GM23338 (cell line): ENCODE measurements at regions not wholly inside any gene's neighbourhood (a gene's known extent, or its start where the extent isn't known, plus 50 kb on each side); places are given as distances from the start of the nearest gene placed in this dataset.

ENCODE experiments used
- ATAC-seq: fragments of 200-7000 bp; cut with Tn5 transposase; 3 replicates; pipeline ENCODE4 v1.9.1; 2020
- DNase-seq: peaks from one replicate; pipeline ENCODE4 v3.0.0-alpha.2; 2015; ENCODE audit warnings: low spot score
- H2AFZ ChIP-seq: fragments of 200-600 bp; sonication (generic); 2 replicates; pipeline ENCODE4 v1.8.0; 2016; ENCODE audit warnings: antibody characterized with exemption, mild to moderate bottlenecking, moderate library complexity
- H3F3A ChIP-seq: fragments of 200-600 bp; sonication (generic); replicated peaks from 2 replicates; pipeline ENCODE4 v1.8.0; 2017; ENCODE audit warnings: antibody characterized with exemption, mixed run types, low read depth
- H3K27ac ChIP-seq: fragments of 200-600 bp; sonication (generic); 2 replicates; pipeline ENCODE4 v1.6.1; 2016; ENCODE audit warnings: low read depth
- H3K27me3 ChIP-seq: fragments of 200-600 bp; sonication (generic); 2 replicates; pipeline ENCODE4 v1.8.0; 2016; ENCODE audit warnings: mild to moderate bottlenecking, mixed run types, moderate library complexity; ENCODE audit not compliant: insufficient read depth
- H3K36me3 ChIP-seq: fragments of 200-600 bp; sonication (generic); 2 replicates; pipeline ENCODE4 v1.8.0; 2016; ENCODE audit warnings: mild to moderate bottlenecking; ENCODE audit not compliant: insufficient read depth
- H3K4me1 ChIP-seq: fragments of 200-600 bp; sonication (generic); 2 replicates; pipeline ENCODE4 v1.8.0; 2016; ENCODE audit warnings: mild to moderate bottlenecking, moderate library complexity; ENCODE audit not compliant: insufficient read depth
- H3K4me2 ChIP-seq: fragments of 200-600 bp; sonication (generic); 2 replicates; pipeline ENCODE4 v1.7.1; 2017; ENCODE audit warnings: mixed run types
- H3K4me3 ChIP-seq: fragments of 200-600 bp; sonication (generic); 2 replicates; pipeline ENCODE4 v1.6.1; 2016; ENCODE audit warnings: mixed run types
- H3K79me2 ChIP-seq: fragments of 200-600 bp; sonication (generic); replicated peaks from 2 replicates; pipeline ENCODE4 v1.8.0; 2017; ENCODE audit warnings: mild to moderate bottlenecking; ENCODE audit not compliant: insufficient read depth
- H3K9me2 ChIP-seq: fragments of 200-600 bp; sonication (generic); 2 replicates; pipeline ENCODE4 v1.8.0; 2017; ENCODE audit not compliant: insufficient read depth
- H4K20me1 ChIP-seq: fragments of 200-600 bp; sonication (generic); replicated peaks from 2 replicates; pipeline ENCODE4 v1.8.0; 2017; ENCODE audit warnings: mild to moderate bottlenecking; ENCODE audit not compliant: insufficient read depth
- H3K27ac Mint-ChIP-seq: 2 replicates; pipeline ENCODE4 v1.8.0; 2020; ENCODE audit warnings: inconsistent platforms, mild to moderate bottlenecking, moderate library complexity, mixed read lengths
- H3K27me3 Mint-ChIP-seq: 3 replicates; pipeline ENCODE4 v1.8.0; 2022; ENCODE audit warnings: low read depth, mild to moderate bottlenecking, moderate library complexity, mixed read lengths, inconsistent platforms; ENCODE audit not compliant: insufficient read depth, poor library complexity
- H3K36me3 Mint-ChIP-seq: 3 replicates; pipeline ENCODE4 v1.8.0; 2021; ENCODE audit warnings: low read depth, mild to moderate bottlenecking, inconsistent platforms, moderate library complexity, mixed read lengths
- H3K4me1 Mint-ChIP-seq: 3 replicates; pipeline ENCODE4 v1.8.0; 2020; ENCODE audit warnings: mild to moderate bottlenecking, inconsistent platforms, mixed read lengths
- H3K4me3 Mint-ChIP-seq: 3 replicates; pipeline ENCODE4 v1.8.0; 2021; ENCODE audit warnings: moderate library complexity, mild to moderate bottlenecking, inconsistent platforms, mixed read lengths
- H3K9me3 Mint-ChIP-seq: 3 replicates; pipeline ENCODE4 v1.8.0; 2020; ENCODE audit warnings: moderate library complexity, mild to moderate bottlenecking, inconsistent platforms, mixed read lengths
- CREB1 ChIP-seq: fragments of 250-450 bp; sonication (Bioruptor Pico); IDR thresholded peaks from 2 replicates; pipeline ENCODE4 v1.5.0; 2020; ENCODE audit warnings: low read depth, mild to moderate bottlenecking, moderate library complexity
- EZH2 ChIP-seq: fragments of 200-600 bp; sonication (generic); IDR thresholded peaks from one replicate; pipeline ENCODE4 v1.8.0; 2017; ENCODE audit warnings: antibody characterized with exemption, mild to moderate bottlenecking, low read depth; ENCODE audit not compliant: unreplicated experiment
- POLR2AphosphoS5 ChIP-seq: IDR thresholded peaks from 2 replicates; pipeline ENCODE4 v1.6.1; 2016; ENCODE audit warnings: antibody characterized with exemption, low read depth
- STAT1 ChIP-seq: IDR thresholded peaks from one replicate; pipeline ENCODE4 v1.6.1; 2016; ENCODE audit warnings: antibody characterized with exemption; ENCODE audit not compliant: unreplicated experiment
- ZNF114 ChIP-seq: fragments of 250-450 bp; sonication (Bioruptor Pico); IDR thresholded peaks from 2 replicates; pipeline ENCODE4 v1.5.0; 2020; ENCODE audit warnings: mild to moderate bottlenecking, moderate library complexity
- ZNF331 ChIP-seq: fragments of 250-450 bp; sonication (Bioruptor Pico); IDR thresholded peaks from 2 replicates; pipeline ENCODE4 v1.5.0; 2020; ENCODE audit warnings: low read depth, mild to moderate bottlenecking, moderate library complexity
- TF ChIP-seq, protein P1 (sequence below), 2 experiments: fragments of 200-600 bp in 1 of 2; sonication (generic) in 1 of 2; conservative IDR thresholded peaks; 2 replicates each; pipeline versions ENCODE4 v1.5.1 to v1.6.1; 2016 to 2017; ENCODE audit warnings: antibody characterized with exemption in 2 of 2, low read depth in 2 of 2, mild to moderate bottlenecking in 2 of 2, moderate library complexity in 1 of 2
- TF ChIP-seq, protein P2 (sequence below): IDR thresholded peaks from one replicate; pipeline ENCODE4 v1.6.1; 2018; ENCODE audit warnings: antibody characterized with exemption; ENCODE audit not compliant: unreplicated experiment
- TF ChIP-seq, protein P3 (sequence below): fragments of 250-450 bp; sonication (Bioruptor Pico); IDR thresholded peaks from 2 replicates; pipeline ENCODE4 v1.5.0; 2020; ENCODE audit warnings: mild to moderate bottlenecking, moderate library complexity

DNA sequence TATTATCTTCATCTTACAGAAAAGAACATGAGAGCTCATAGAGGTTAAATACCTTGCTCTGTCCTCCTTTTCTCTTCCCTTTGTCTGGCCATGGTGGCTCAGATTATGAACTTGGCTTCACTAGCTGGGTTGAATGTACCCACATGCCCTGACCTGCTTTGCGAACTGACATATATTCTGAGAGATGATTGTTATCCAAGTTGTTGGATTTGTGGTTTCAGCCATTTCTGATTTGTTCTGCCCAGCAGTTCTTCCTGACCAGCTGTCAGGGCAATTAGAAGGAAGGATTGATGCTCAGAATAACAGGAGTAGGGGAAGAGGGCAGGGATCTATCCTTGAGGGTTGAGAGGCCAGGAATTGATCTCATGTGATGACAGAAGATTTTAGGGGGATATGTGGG, 236.8 kb upstream of the FAM98A start:
- Histone ChIP-seq H3K4me1 (no peaks in the 10 kb centered on the region), H3K4me3 (no peak overlapping the region), H3F3A (no peaks in the 10 kb centered on the region), H3K27me3 (no peaks in the 10 kb centered on the region), H3K27ac (no peak overlapping the region), H2AFZ (no peak overlapping the region), H3K36me3 (no peaks in the 10 kb centered on the region), H3K79me2 (no peaks in the 10 kb centered on the region), H3K4me2 (no peak overlapping the region), H3K9me2 (peaks cover 4% of the 10 kb centered on the region; the same call in 1 of the 2 replicates), H4K20me1 (no peaks in the 10 kb centered on the region)
- Mint-ChIP-seq H3K4me3 (no peak overlapping the region), H3K27me3 (no peaks in the 10 kb centered on the region), H3K9me3 (no peaks in the 10 kb centered on the region; the same call in 2 of the 3 replicates), H3K4me1 (no peaks in the 10 kb centered on the region), H3K36me3 (no peaks in the 10 kb centered on the region; the same call in 2 of the 3 replicates), H3K27ac (no peak overlapping the region)
- ATAC-seq (no peak), DNase-seq (no peak)
- TF ChIP-seq EZH2, result no peak
- TF ChIP-seq, protein P1, sequence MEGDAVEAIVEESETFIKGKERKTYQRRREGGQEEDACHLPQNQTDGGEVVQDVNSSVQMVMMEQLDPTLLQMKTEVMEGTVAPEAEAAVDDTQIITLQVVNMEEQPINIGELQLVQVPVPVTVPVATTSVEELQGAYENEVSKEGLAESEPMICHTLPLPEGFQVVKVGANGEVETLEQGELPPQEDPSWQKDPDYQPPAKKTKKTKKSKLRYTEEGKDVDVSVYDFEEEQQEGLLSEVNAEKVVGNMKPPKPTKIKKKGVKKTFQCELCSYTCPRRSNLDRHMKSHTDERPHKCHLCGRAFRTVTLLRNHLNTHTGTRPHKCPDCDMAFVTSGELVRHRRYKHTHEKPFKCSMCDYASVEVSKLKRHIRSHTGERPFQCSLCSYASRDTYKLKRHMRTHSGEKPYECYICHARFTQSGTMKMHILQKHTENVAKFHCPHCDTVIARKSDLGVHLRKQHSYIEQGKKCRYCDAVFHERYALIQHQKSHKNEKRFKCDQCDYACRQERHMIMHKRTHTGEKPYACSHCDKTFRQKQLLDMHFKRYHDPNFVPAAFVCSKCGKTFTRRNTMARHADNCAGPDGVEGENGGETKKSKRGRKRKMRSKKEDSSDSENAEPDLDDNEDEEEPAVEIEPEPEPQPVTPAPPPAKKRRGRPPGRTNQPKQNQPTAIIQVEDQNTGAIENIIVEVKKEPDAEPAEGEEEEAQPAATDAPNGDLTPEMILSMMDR (conservative IDR thresholded peaks at IDR 0.05; ENCODE audit: low read depth in 2 of 2), result no peak
- no peak for TF ChIP-seq CREB1 (CRISPR knock-in tag)
- no peak for TF ChIP-seq POLR2AphosphoS5
- TF ChIP-seq ZNF114 (CRISPR knock-in tag), result no peak

DNA sequence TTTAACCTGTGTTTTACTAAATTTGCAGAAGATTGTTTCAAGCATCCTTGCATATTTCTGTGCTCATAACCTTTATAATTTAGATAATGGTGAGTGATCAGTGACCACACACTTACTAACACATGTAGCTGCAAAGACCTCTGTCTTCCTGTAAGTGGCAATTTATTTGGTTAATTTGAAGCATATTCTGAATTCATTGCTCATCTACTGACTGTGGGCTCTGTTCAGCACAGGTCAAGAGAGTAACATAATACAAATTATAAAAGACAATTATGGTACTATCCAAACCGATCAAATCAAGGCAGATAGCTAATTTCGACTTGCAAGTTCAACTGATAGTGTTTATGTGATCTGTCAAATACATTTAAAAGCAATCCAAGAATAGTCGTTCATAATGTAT, 223.9 kb upstream of the FAM98A start:
- H2AFZ ChIP-seq, result no peak overlapping the region
- no peaks in the 10 kb centered on the region; the same call in 1 of the 2 replicates for H3K9me2 ChIP-seq
- H3K4me2 ChIP-seq, result no peak overlapping the region
- H4K20me1 ChIP-seq, result no peaks in the 10 kb centered on the region
- Mint-ChIP-seq H3K27ac (no peak overlapping the region), H3K36me3 (peaks cover 4% of the 10 kb centered on the region; the same call in 1 of the 3 replicates), H3K4me3 (no peak overlapping the region), H3K4me1 (no peaks in the 10 kb centered on the region), H3K9me3 (peaks cover 16% of the 10 kb centered on the region), H3K27me3 (peaks cover 2% of the 10 kb centered on the region)
- no peak overlapping the region for H3K4me3 ChIP-seq
- H3K27me3 ChIP-seq, result no peaks in the 10 kb centered on the region
- DNase-seq (no peak), ATAC-seq (no peak)
- no peak overlapping the region for H3K27ac ChIP-seq
- H3K79me2 ChIP-seq, result no peaks in the 10 kb centered on the region
- no peaks in the 10 kb centered on the region for H3F3A ChIP-seq
- 0 out of 2 replicates have a peak, but pooled peaks cover 2% of the 10 kb centered on the region for H3K36me3 ChIP-seq
- no peaks in the 10 kb centered on the region for H3K4me1 ChIP-seq
- TF ChIP-seq, protein P2, sequence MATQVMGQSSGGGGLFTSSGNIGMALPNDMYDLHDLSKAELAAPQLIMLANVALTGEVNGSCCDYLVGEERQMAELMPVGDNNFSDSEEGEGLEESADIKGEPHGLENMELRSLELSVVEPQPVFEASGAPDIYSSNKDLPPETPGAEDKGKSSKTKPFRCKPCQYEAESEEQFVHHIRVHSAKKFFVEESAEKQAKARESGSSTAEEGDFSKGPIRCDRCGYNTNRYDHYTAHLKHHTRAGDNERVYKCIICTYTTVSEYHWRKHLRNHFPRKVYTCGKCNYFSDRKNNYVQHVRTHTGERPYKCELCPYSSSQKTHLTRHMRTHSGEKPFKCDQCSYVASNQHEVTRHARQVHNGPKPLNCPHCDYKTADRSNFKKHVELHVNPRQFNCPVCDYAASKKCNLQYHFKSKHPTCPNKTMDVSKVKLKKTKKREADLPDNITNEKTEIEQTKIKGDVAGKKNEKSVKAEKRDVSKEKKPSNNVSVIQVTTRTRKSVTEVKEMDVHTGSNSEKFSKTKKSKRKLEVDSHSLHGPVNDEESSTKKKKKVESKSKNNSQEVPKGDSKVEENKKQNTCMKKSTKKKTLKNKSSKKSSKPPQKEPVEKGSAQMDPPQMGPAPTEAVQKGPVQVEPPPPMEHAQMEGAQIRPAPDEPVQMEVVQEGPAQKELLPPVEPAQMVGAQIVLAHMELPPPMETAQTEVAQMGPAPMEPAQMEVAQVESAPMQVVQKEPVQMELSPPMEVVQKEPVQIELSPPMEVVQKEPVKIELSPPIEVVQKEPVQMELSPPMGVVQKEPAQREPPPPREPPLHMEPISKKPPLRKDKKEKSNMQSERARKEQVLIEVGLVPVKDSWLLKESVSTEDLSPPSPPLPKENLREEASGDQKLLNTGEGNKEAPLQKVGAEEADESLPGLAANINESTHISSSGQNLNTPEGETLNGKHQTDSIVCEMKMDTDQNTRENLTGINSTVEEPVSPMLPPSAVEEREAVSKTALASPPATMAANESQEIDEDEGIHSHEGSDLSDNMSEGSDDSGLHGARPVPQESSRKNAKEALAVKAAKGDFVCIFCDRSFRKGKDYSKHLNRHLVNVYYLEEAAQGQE, result no peak
- TF ChIP-seq ZNF331 (CRISPR knock-in tag) (no peak), ZNF114 (CRISPR knock-in tag) (no peak), POLR2AphosphoS5 (no peak), EZH2 (no peak), STAT1 (no peak)
- TF ChIP-seq, protein P3, sequence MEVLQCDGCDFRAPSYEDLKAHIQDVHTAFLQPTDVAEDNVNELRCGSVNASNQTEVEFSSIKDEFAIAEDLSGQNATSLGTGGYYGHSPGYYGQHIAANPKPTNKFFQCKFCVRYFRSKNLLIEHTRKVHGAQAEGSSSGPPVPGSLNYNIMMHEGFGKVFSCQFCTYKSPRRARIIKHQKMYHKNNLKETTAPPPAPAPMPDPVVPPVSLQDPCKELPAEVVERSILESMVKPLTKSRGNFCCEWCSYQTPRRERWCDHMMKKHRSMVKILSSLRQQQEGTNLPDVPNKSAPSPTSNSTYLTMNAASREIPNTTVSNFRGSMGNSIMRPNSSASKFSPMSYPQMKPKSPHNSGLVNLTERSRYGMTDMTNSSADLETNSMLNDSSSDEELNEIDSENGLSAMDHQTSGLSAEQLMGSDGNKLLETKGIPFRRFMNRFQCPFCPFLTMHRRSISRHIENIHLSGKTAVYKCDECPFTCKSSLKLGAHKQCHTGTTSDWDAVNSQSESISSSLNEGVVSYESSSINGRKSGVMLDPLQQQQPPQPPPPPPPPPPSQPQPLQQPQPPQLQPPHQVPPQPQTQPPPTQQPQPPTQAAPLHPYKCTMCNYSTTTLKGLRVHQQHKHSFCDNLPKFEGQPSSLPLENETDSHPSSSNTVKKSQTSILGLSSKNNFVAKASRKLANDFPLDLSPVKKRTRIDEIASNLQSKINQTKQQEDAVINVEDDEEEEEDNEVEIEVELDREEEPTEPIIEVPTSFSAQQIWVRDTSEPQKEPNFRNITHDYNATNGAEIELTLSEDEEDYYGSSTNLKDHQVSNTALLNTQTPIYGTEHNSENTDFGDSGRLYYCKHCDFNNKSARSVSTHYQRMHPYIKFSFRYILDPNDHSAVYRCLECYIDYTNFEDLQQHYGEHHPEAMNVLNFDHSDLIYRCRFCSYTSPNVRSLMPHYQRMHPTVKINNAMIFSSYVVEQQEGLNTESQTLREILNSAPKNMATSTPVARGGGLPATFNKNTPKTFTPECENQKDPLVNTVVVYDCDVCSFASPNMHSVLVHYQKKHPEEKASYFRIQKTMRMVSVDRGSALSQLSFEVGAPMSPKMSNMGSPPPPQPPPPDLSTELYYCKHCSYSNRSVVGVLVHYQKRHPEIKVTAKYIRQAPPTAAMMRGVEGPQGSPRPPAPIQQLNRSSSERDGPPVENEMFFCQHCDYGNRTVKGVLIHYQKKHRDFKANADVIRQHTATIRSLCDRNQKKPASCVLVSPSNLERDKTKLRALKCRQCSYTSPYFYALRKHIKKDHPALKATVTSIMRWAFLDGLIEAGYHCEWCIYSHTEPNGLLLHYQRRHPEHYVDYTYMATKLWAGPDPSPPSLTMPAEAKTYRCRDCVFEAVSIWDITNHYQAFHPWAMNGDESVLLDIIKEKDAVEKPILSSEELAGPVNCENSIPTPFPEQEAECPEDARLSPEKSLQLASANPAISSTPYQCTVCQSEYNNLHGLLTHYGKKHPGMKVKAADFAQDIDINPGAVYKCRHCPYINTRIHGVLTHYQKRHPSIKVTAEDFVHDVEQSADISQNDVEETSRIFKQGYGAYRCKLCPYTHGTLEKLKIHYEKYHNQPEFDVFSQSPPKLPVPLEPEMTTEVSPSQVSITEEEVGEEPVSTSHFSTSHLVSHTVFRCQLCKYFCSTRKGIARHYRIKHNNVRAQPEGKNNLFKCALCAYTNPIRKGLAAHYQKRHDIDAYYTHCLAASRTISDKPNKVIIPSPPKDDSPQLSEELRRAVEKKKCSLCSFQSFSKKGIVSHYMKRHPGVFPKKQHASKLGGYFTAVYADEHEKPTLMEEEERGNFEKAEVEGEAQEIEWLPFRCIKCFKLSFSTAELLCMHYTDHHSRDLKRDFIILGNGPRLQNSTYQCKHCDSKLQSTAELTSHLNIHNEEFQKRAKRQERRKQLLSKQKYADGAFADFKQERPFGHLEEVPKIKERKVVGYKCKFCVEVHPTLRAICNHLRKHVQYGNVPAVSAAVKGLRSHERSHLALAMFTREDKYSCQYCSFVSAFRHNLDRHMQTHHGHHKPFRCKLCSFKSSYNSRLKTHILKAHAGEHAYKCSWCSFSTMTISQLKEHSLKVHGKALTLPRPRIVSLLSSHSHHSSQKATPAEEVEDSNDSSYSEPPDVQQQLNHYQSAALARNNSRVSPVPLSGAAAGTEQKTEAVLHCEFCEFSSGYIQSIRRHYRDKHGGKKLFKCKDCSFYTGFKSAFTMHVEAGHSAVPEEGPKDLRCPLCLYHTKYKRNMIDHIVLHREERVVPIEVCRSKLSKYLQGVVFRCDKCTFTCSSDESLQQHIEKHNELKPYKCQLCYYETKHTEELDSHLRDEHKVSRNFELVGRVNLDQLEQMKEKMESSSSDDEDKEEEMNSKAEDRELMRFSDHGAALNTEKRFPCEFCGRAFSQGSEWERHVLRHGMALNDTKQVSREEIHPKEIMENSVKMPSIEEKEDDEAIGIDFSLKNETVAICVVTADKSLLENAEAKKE, result no peak
